GM12892 (cell line): ENCODE measurements at regions not wholly inside any gene's neighbourhood (a gene's known extent, or its start where the extent isn't known, plus 50 kb on each side); places are given as distances from the start of the nearest gene placed in this dataset.

Experiments
- POLR2A ChIP-seq: IDR thresholded peaks from 2 replicates; pipeline ENCODE4 v1.6.1; 2011; ENCODE audit warnings: low read depth, low read length, control low read depth
- POLR2AphosphoS5 ChIP-seq: IDR thresholded peaks from 2 replicates; pipeline ENCODE4 v1.6.1; 2011; ENCODE audit warnings: low read depth, low read length, control low read depth
- TAF1 ChIP-seq: IDR thresholded peaks from 2 replicates; pipeline ENCODE4 v1.6.1; 2011; ENCODE audit warnings: low read depth, mild to moderate bottlenecking, control low read depth, low read length, borderline replicate concordance

DNA sequence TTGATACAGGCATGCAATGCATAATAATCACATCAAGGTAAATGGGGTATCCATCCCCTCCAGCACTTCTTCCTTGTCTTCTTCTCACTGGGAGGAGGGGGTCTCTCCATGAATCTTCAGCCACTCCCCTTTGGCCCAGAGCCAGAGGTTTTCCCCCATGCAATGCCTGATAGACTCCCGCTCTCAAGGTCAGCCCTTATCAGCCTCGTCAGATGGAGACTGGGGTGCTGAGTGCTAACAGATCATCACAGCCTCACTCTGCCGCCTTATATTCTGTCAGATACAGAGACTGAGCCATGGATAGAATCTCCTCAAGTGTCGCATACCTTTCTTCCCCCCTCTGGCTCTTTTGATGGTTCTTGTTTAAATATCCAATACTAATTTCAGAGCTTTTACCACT is 503.1 kb downstream of the AACS start:
- TF ChIP-seq POLR2AphosphoS5 (no peak), TAF1 (no peak), POLR2A (no peak)
